Ramos (cell line): ENCODE measurements at regions not wholly inside any gene's neighbourhood (a gene's known extent, or its start where the extent isn't known, plus 50 kb on each side); places are given as distances from the start of the nearest gene placed in this dataset.

Experiments used
- in situ Hi-C: fragments of 300-500 bp; cut with MboI; formaldehyde crosslinking; loops from one replicate; pipeline ENCODE4 v1.14.3; 2022; ENCODE audit warnings: low sequenced_read_pairs; ENCODE audit not compliant: unreplicated experiment

DNA sequence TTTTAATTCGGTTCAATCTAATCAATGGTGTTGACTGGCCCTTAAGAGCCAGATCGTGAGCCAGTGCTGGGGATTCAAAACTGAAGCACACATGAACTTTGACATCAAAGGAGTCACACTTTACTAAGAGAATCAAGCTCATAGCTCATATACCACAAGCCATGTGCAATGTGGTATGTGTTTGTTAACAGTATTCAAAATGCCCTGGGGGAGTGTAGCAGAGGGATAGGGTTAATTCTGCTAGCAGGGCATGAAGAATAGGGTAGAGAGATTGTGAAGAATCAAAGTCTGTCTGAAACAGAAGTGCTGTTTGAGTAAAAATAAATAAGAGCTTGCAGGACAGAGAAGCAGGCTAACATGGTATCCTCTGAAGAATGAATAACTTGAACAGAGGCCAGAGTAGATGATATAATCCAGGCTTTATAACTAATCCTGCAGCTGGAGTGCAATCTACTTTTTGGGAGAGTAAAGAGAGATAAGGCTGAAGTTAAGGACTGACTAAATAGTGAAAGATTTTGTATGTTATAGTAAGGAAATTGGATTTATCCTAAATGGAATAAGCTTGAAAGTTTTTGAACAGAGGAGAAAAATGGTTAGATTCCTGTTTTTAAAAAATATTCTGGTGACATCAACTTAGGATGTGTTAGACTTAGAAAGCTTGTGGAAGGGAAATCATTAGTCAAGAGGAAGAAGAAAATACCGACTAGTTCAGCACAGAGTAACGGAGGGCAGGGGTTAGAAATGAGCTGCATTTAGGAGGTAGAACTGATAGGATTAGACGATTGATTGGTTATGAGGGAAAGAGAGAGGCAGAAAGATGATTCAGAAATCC is 292.0 kb downstream of the NFKBIZ start:
- in situ Hi-C loops = no loop called here

GRCh38 chr3:102141928-102142239 is 292.6 kb downstream of the NFKBIZ start:
- in situ Hi-C loops = no loop called here

DNA sequence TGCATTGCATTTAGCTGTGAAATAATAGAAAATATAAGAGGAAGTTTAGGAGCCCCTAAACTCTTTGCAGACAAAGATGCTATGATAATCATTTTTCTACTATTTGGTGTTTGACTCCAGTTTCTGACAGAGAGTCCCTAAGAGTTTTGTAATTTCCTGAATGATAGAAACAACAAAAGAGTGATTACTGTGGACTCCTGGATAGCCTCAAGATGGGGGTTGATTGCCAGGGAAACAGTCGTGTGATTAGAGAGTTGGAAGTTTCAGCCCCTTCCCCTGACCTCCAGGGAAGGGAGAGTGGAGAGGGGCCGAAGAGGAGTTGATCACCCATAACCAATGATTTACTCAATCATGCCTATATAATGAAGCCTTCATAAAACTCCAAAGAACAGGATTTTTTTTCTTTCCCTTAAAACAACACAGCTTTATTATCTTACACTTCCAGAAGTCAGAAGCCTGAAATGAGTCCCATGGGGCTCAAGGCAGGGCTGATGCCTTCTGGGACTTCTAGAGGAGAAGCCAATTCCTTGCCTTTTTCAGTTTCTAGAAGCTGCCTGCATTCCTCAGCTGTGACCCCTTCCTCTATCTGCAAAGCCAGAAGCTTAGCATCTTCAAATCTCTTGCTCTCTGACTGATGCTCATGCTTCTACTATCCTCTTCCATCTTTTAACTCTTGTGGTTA is 292.3 kb upstream of the ZPLD1 start:
- in situ Hi-C loops = no loop called here

GRCh38 chr3:102143536-102143935 is 291.3 kb upstream of the ZPLD1 start:
- in situ Hi-C loops = no loop called here

DNA sequence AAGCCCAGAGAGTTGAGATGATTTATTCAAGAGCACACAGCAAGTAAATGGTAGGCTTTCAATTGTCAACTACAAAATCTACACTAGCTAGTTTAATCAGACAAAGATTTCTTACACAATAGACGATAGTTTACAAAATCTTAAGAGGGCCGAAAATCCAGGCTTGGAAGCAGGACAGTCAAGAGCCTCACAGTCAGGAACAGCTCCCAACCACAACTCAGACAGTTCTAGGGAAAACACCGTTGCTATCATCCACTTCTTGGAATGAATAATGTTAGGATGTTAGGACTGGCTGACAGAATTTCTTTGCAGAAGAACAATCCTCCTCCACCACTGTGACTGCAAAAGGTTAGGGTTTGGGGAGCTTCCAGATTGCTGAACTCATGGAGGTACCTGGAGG is 290.8 kb upstream of the ZPLD1 start:
- in situ Hi-C loops = no loop called here

DNA sequence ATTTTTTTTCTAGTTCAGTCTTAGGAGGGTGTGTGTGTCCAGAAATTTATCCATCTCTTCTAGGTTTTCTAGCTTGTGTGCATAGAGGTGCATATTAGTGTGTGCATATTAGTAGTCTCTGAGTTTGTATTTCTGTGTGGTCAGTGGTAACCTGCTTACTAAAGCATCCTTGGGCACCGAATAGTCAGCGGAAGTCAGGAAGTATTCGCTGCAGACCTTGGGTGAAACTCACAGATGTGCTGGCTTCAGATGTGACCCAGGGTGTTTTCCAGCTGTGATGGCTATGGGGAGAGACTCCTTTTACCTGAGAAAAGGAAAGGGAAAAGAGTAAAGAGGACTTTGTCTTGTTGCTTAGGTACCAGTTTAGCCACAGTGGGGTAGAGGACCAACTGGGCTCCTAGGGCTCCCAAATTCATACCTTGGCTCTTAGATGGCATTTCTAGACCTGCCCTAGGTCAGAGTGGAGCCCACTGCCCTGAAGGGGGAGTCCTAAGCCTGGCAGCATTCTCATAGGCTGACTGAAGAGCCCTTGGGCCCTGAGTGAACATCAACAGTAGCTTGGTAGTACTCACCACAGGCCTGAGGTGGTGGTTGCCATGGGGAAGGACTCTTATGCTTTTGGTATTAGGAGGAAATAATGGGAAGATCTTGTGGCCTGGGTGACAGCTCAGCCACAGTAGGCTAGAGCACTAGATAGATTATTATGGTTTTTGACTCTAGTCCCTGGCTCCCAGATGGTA is 286.0 kb upstream of the ZPLD1 start:
- in situ Hi-C loops = no loop called here

GRCh38 chr3:102151935-102152334 is 282.9 kb upstream of the ZPLD1 start:
- in situ Hi-C loops = no loop called here

- in situ Hi-C loops = no loop called here
Measured at GRCh38 chr3:102156426-102156825, 278.4 kb upstream of the ZPLD1 start.

DNA sequence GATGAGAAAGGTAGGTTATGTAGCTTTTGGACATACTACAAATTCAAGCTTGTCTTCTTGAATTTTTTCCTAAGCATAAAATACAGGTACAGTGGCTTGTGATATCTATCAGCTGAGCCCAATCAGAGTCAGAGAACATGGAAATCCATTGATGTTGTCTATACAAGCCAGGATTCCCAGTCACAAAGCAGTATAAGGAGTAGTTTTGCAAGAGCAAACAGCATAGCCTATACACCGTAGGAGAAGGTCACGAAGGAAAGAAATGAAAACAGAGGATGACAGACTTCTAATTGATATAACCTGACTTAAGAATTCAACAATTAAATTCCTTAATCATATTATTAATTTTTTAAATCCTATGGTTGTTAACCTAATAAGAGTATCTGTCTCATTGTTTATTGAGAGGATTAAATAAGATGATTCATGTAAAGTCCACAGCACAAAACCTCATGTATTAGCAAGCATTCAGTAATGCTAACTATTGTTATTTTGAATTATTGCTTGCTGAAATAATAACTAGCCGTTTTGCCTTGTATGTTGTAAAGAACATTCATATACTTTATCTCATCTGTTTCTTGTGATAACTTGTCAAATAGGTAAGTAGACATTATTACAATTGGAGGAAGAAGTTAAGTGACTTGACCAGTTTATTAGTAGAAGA is 276.6 kb upstream of the ZPLD1 start:
- in situ Hi-C loops = no loop called here

DNA sequence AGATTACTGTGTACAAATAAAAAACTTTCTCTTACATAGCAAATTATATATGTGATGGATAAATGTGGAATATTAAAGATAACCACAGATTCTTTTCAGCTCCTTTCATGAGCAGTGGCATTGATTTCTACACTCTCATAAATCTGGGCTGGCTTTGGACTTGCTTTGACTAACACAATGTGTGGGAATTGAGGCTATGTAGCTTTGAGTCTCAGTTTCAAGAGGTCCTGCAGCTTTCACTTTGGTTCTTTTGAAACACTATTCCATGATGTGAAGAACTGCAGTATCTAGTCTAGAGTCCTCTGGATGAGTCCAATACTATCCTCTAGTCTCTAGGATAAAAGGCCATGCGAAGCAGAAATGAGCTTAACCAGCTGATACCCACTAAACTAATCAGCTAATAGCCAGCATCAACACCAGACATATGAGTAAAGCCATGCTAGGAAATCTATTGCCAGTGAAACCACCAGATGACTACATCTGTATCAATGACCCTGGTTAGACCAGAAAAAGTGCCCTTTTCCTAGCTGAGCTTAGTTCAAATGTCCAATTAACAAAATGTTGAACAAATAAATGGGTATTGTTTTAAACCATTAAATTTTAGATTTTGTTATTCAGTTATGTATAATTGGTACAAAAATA is 274.9 kb upstream of the ZPLD1 start:
- in situ Hi-C loops = no loop called here

- in situ Hi-C loops = no loop called here
Measured at GRCh38 chr3:102161384-102162006, 273.3 kb upstream of the ZPLD1 start.

DNA sequence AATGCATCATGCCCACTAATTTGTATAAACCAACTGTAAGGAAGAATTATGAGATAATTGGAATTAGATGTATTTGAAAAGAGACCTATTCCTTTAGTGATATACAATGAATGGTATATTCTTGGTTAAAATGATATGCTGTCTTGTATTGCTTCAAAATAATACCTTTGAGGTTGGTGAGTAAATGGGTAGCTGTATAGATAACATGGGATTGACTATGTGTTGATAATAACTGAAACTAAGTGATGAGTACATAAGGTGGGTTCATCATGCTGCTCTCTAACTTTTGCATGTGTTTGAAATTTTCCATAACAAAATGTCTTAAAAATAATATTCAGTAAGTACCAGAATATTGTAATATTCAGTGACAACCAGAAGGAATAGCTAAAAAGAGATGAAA is 272.6 kb upstream of the ZPLD1 start:
- in situ Hi-C loops = no loop called here

GRCh38 chr3:102163039-102163817 is 271.6 kb upstream of the ZPLD1 start:
- in situ Hi-C loops = no loop called here

DNA sequence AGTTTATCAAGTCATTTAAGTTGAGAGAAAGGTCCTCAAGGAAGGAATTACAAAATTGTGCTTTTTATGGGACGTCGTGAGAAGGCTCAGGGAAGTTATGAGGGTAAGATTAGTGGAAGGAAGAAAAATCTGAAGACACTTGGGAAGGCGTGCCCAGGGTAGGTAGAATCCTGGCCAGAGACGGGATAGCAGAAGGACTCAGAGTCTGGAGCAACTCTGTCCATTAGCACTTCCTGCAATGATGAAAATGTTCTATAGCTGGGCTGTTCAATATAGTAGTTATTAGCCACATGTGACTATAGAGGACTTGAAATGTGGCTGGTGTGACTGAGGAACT is 271.0 kb upstream of the ZPLD1 start:
- in situ Hi-C loops = no loop called here

- in situ Hi-C loops = no loop called here
Measured at GRCh38 chr3:102165367-102165766, 269.4 kb upstream of the ZPLD1 start.

- in situ Hi-C loops = no loop called here
Measured at GRCh38 chr3:102169915-102170479, 264.8 kb upstream of the ZPLD1 start.

GRCh38 chr3:102170545-102170944 is 264.3 kb upstream of the ZPLD1 start:
- in situ Hi-C loops = no loop called here

GRCh38 chr3:102174312-102174712 is 260.5 kb upstream of the ZPLD1 start:
- in situ Hi-C loops = no loop called here

GRCh38 chr3:102174832-102175374 is 259.9 kb upstream of the ZPLD1 start:
- in situ Hi-C loops = no loop called here
